Endothelial cell of umbilical vein (primary cell): ENCODE measurements at regions not wholly inside any gene's neighbourhood (a gene's known extent, or its start where the extent isn't known, plus 50 kb on each side); places are given as distances from the start of the nearest gene placed in this dataset.

ENCODE experiments used
- EZH2 ChIP-seq: IDR thresholded peaks from 2 replicates; pipeline ENCODE4 v1.6.1; 2012; ENCODE audit warnings: borderline replicate concordance, low read depth, mild to moderate bottlenecking, moderate library complexity, low read length, inconsistent platforms; ENCODE audit not compliant: severe bottlenecking
- POLR2AphosphoS5 ChIP-seq: IDR thresholded peaks from 2 replicates; pipeline ENCODE4 v1.6.1; 2012; ENCODE audit warnings: low read depth, mild to moderate bottlenecking, control low read depth, low read length, moderate library complexity; ENCODE audit not compliant: insufficient read depth
- TF ChIP-seq, protein P1 (sequence below), 2 donors: IDR thresholded peaks; 1 replicate in 1 of 2; 2 replicates in 1 of 2; pipeline ENCODE4 v1.5.1; 2011; ENCODE audit warnings: low read length in 2 of 2, mild to moderate bottlenecking in 2 of 2, moderate library complexity in 2 of 2, control low read depth in 1 of 2, inconsistent platforms in 1 of 2, low read depth in 1 of 2; ENCODE audit not compliant: insufficient read depth in 1 of 2; ENCODE audit errors: extremely low read depth in 1 of 2

DNA sequence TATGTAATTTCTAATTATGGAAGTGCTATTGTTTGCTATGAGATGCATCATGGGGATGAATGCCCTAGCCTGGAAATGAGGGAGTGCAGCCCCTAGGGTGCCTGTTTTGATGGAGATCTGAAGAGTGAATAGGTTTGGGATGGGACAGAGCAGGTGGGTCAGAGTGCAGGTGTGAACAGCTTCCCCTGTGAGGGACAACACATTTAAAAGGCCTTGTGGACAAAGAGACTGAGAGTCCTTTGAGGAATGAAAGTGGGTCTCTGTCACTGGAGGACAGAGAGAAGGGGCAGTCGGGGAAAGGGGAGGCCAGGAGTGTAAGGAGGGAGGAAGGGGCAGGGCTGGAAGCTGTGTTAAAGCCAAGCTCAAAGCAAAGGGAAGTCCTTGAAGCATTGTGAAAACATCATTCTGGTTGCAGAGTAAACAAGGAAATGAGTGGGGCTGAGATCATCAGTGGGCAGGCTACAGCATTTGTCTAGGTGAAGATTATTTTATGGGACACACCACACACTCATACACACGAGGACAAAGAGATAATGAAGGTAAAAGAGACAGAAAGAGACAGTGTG lies 877.6 kb downstream of the SLC4A3 start:
- TF ChIP-seq POLR2AphosphoS5 (no peak), EZH2 (no peak)
- TF ChIP-seq, protein P1, sequence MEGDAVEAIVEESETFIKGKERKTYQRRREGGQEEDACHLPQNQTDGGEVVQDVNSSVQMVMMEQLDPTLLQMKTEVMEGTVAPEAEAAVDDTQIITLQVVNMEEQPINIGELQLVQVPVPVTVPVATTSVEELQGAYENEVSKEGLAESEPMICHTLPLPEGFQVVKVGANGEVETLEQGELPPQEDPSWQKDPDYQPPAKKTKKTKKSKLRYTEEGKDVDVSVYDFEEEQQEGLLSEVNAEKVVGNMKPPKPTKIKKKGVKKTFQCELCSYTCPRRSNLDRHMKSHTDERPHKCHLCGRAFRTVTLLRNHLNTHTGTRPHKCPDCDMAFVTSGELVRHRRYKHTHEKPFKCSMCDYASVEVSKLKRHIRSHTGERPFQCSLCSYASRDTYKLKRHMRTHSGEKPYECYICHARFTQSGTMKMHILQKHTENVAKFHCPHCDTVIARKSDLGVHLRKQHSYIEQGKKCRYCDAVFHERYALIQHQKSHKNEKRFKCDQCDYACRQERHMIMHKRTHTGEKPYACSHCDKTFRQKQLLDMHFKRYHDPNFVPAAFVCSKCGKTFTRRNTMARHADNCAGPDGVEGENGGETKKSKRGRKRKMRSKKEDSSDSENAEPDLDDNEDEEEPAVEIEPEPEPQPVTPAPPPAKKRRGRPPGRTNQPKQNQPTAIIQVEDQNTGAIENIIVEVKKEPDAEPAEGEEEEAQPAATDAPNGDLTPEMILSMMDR (IDR thresholded peaks at IDR 0.05; ENCODE audit: extremely low read depth in 1 of 2, insufficient read depth in 1 of 2, low read depth in 1 of 2, low read length in 2 of 2): no peak
